ENCODE measurements at regions not wholly inside any gene's neighbourhood (a gene's known extent, or its start where the extent isn't known, plus 50 kb on each side); places are given as distances from the start of the nearest gene placed in this dataset.

DNA sequence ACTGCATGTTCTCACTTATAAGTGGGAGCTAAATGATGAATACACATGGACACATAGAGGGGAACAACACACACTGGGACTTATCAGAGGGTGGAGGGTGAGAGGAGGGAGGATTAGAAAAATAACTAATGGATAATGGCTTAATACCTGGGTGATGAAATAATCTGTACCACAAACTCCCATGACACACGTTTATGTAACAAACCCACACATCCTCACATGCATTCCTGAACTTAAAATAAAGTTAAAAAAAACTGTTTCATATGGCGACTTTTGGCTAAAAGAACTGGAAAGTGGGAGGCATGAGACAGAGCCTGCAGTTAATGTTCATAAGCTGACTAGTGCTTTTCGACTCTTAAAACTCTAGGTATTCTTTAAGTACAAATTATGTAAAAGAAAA lies 98.9 kb upstream of the NPFFR2 start:
- no peak overlapping the region for H4K5ac ChIP-seq (ENCODE audit: insufficient read length, low read depth, low read length)
- no peaks in the 10 kb centered on the region for H3K23me2 ChIP-seq (ENCODE audit: low read depth, low read length)
- CTCF ChIA-PET (ENCODE audit: partially characterized antibody) = no interaction called here
- no peaks in the 10 kb centered on the region for H4K20me1 ChIP-seq (replicated peaks in 1 of 2; ENCODE audit: control insufficient read depth in 1 of 2, insufficient read depth in 2 of 2, low read length in 2 of 2)
- no peak overlapping the region for H3K14ac ChIP-seq (ENCODE audit: insufficient read length)
- no peak overlapping the region for H2BK20ac ChIP-seq (ENCODE audit: low read length)
- H3K79me1 ChIP-seq (ENCODE audit: low read depth, low read length) = no peaks in the 10 kb centered on the region
- 92% methylated on average over 3 of the region's 3 CpGs; no CpG with 5 or more reads in 1 of the 2 experiments for WGBS, 2 experiments (ENCODE audit: extremely low coverage in 1 of 2, insufficient coverage in 1 of 2, insufficient read length in 1 of 2, insufficient replicate concordance in 2 of 2, low coverage in 1 of 2, low lambda C conversion rate in 2 of 2, missing lambda C conversion rate in 1 of 2)
- no peaks in the 10 kb centered on the region for H3K9me3 ChIP-seq (ENCODE audit: insufficient read depth in 2 of 2, low read depth in 1 of 2, low read length in 1 of 2)
- H3K4me1 ChIP-seq (replicated peaks in 1 of 4; ENCODE audit: control insufficient read depth in 3 of 4, insufficient read depth in 4 of 4, low read length in 3 of 4) = no peaks in the 10 kb centered on the region
- H3K23ac ChIP-seq (ENCODE audit: insufficient read length) = no peak overlapping the region
- H3K79me2 ChIP-seq (ENCODE audit: control insufficient read depth in 1 of 2, insufficient read depth in 2 of 2, low read length in 2 of 2) = no peaks in the 10 kb centered on the region
- no peak overlapping the region for H3K4me3 ChIP-seq (ENCODE audit: extremely low read depth in 1 of 4, insufficient read depth in 2 of 4, low read depth in 3 of 4, low read length in 4 of 4)
- FAIRE-seq (no peak), DNase-seq (ENCODE audit: low read depth in 1 of 2, low spot score in 2 of 2) (no peak)
- no peak overlapping the region for H3K9ac ChIP-seq (replicated peaks in 1 of 4; ENCODE audit: extremely low read depth in 1 of 4, low read depth in 3 of 4, low read length in 3 of 4)
- H2BK5ac ChIP-seq (ENCODE audit: low read depth, low read length) = no peak overlapping the region
- H3K56ac ChIP-seq (replicated peaks; ENCODE audit: insufficient read length, low read depth, low read length) = no peak overlapping the region
- no peak overlapping the region for H3K4ac ChIP-seq (replicated peaks; ENCODE audit: insufficient read length, low read depth, low read length)
- no peak overlapping the region for H2BK12ac ChIP-seq (ENCODE audit: low read depth, low read length)
- H4K91ac ChIP-seq (replicated peaks; ENCODE audit: insufficient read length, low read length) = no peak overlapping the region
- no peak overlapping the region for H2AK5ac ChIP-seq (ENCODE audit: low read depth, low read length)
- H2BK120ac ChIP-seq (replicated peaks; ENCODE audit: low read depth, low read length) = no peak overlapping the region
- no peak overlapping the region for H2AFZ ChIP-seq (ENCODE audit: low read length)
- no peak overlapping the region for H3K27ac ChIP-seq (ENCODE audit: low read depth, low read length)
- H3K27me3 ChIP-seq (replicated peaks in 1 of 4; ENCODE audit: control insufficient read depth in 3 of 4, extremely low read depth in 1 of 4, insufficient read depth in 3 of 4, low read length in 3 of 4) = no peaks in the 10 kb centered on the region
- no peak overlapping the region for H3K18ac ChIP-seq (ENCODE audit: extremely low read depth, low read length)
- H3K36me3 ChIP-seq (ENCODE audit: control insufficient read depth in 2 of 4, insufficient read depth in 4 of 4, low read length in 3 of 4) = no peaks in the 10 kb centered on the region
- H4K8ac ChIP-seq (ENCODE audit: extremely low read depth, insufficient read depth, low read length) = no peak overlapping the region
- POLR2A ChIA-PET (ENCODE audit: partially characterized antibody) = no interaction called here
- no peak overlapping the region for H2BK15ac ChIP-seq (ENCODE audit: low read length)
- H3K4me2 ChIP-seq (ENCODE audit: insufficient read depth in 1 of 2, low read depth in 2 of 2, low read length in 2 of 2) = no peak overlapping the region
- no peak for TF ChIP-seq GABPA (IDR thresholded peaks at IDR 0.05; ENCODE audit: borderline replicate concordance, insufficient read depth, low read length)
- no peak for TF ChIP-seq RAD21 (IDR thresholded peaks at IDR 0.05 in 1 of 2, conservative IDR thresholded peaks at IDR 0.05 in 1 of 2; ENCODE audit: low read depth in 2 of 2, low read length in 2 of 2)
- no peak for TF ChIP-seq SUZ12 (IDR thresholded peaks at IDR 0.05; ENCODE audit: low read length)
- TF ChIP-seq KDM1A (IDR thresholded peaks at IDR 0.05; ENCODE audit: borderline replicate concordance, low read length) = no peak
- TF ChIP-seq TAF7 (optimal IDR thresholded peaks at IDR 0.05; ENCODE audit: borderline replicate concordance, low read depth, low read length) = no peak
- no peak for TF ChIP-seq JUN (IDR thresholded peaks at IDR 0.05; ENCODE audit: low read depth, low read length)
- TF ChIP-seq SP1 (IDR thresholded peaks at IDR 0.05; ENCODE audit: low read depth, low read length) = no peak
- TF ChIP-seq USF2 (IDR thresholded peaks at IDR 0.05; ENCODE audit: low read length) = no peak
- TF ChIP-seq RXRA (IDR thresholded peaks at IDR 0.05; ENCODE audit: insufficient read depth, low read depth, low read length) = no peak
- no peak for TF ChIP-seq TBP (IDR thresholded peaks at IDR 0.05; ENCODE audit: low read depth, low read length)
- TF ChIP-seq TEAD4 (IDR thresholded peaks at IDR 0.05; ENCODE audit: low read depth, low read length) = no peak
